Fibroblast of lung (primary cell): ENCODE measurements at regions not wholly inside any gene's neighbourhood (a gene's known extent, or its start where the extent isn't known, plus 50 kb on each side); places are given as distances from the start of the nearest gene placed in this dataset.

Experiments used
- CTCF ChIP-seq, 2 donors: IDR thresholded peaks in 1 of 2; conservative IDR thresholded peaks in 1 of 2; 1 replicate in 1 of 2; 2 replicates in 1 of 2; pipeline ENCODE4 v1.5.1; 2011 to 2012; ENCODE audit warnings: low read length in 2 of 2, control low read depth in 1 of 2, inconsistent platforms in 1 of 2, low read depth in 1 of 2, mild to moderate bottlenecking in 1 of 2
- EZH2 ChIP-seq: IDR thresholded peaks from 2 replicates; pipeline ENCODE4 v1.5.1; 2012; ENCODE audit warnings: low read length, control low read depth, mild to moderate bottlenecking; ENCODE audit errors: missing control alignments

- TF ChIP-seq CTCF (conservative IDR thresholded peaks at IDR 0.05 in 1 of 2, IDR thresholded peaks at IDR 0.05 in 1 of 2; ENCODE audit: low read depth in 1 of 2, low read length in 2 of 2) (no peak), EZH2 (no peak)
These were observed 76.6 kb upstream of the NAV3 start for GRCh38 chr12:77754086-77754485.
